ENCODE measurements at regions not wholly inside any gene's neighbourhood (a gene's known extent, or its start where the extent isn't known, plus 50 kb on each side); places are given as distances from the start of the nearest gene placed in this dataset.

DNA sequence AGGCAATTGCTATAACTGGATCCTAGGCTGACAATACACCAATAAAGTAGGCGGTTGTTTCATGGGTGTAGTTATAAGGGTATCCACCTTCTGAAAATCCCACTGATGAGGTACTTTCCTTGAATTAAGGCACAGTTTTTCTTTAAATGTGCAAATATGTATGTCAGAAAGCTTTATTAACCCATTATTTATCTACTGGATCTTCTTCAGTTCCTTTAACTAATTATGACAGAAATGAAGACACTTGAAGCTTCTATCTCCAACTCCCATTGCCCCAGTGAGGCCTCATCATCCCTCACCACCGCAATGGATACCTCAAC is 159.6 kb upstream of the KLF3 start:
- intact Hi-C loops (cut with DNase I) = no loop called here
- FAIRE-seq = no peak
- H3K27ac ChIP-seq (ENCODE audit: low read depth in 2 of 2, low read length in 2 of 2) = no peak overlapping the region
- no peak overlapping the region for H3K9ac ChIP-seq (ENCODE audit: low read length in 3 of 3)
- no peaks in the 10 kb centered on the region for H3K4me1 ChIP-seq (ENCODE audit: control insufficient read depth in 2 of 3, insufficient read depth in 2 of 3, low read depth in 1 of 3, low read length in 3 of 3)
- DNase-seq = no peak
- no peaks in the 10 kb centered on the region for H3K27me3 ChIP-seq (ENCODE audit: control insufficient read depth, insufficient read depth, low read length)
- H3K36me3 ChIP-seq (ENCODE audit: control insufficient read depth in 2 of 3, insufficient read depth in 3 of 3, low read length in 3 of 3) = no peaks in the 10 kb centered on the region
- no peaks in the 10 kb centered on the region for H3K9me3 ChIP-seq (ENCODE audit: control insufficient read depth in 2 of 3, insufficient read depth in 1 of 3, low read length in 3 of 3)
- H3K4me3 ChIP-seq (ENCODE audit: low read length in 3 of 3) = no peak overlapping the region
- TF ChIP-seq, protein P1, sequence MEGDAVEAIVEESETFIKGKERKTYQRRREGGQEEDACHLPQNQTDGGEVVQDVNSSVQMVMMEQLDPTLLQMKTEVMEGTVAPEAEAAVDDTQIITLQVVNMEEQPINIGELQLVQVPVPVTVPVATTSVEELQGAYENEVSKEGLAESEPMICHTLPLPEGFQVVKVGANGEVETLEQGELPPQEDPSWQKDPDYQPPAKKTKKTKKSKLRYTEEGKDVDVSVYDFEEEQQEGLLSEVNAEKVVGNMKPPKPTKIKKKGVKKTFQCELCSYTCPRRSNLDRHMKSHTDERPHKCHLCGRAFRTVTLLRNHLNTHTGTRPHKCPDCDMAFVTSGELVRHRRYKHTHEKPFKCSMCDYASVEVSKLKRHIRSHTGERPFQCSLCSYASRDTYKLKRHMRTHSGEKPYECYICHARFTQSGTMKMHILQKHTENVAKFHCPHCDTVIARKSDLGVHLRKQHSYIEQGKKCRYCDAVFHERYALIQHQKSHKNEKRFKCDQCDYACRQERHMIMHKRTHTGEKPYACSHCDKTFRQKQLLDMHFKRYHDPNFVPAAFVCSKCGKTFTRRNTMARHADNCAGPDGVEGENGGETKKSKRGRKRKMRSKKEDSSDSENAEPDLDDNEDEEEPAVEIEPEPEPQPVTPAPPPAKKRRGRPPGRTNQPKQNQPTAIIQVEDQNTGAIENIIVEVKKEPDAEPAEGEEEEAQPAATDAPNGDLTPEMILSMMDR (IDR thresholded peaks at IDR 0.05; ENCODE audit: borderline replicate concordance, extremely low read depth, insufficient read depth) = no peak

DNA sequence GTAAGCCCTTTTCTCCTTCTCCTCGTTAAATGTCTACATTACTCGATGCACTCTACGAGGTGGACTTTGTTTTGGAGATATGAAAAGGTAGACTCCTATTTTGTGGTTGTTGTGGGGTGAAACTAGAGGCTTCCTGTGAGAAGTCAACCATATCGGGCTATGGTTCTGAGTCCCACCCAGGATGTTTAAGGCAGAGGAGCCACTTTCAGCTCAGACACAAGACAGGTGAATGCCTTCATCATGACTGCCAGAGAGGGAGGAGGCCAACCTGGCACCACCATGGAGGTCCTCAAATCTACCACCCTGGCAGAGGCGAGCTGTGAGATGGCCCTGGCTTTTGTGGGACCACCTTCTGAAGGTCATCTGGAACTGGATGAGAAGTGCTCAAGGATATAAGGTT is 154.4 kb upstream of the KLF3 start:
- H3K27ac ChIP-seq (ENCODE audit: low read depth in 2 of 2, low read length in 2 of 2) = no peak overlapping the region
- no peaks in the 10 kb centered on the region for H3K27me3 ChIP-seq (ENCODE audit: control insufficient read depth, insufficient read depth, low read length)
- TF ChIP-seq, protein P1 (IDR thresholded peaks at IDR 0.05; ENCODE audit: borderline replicate concordance, extremely low read depth, insufficient read depth) = no peak
- H3K9ac ChIP-seq (ENCODE audit: low read length in 3 of 3) = no peak overlapping the region
- no peak for FAIRE-seq
- no peak overlapping the region for H3K4me3 ChIP-seq (ENCODE audit: low read length in 3 of 3)
- intact Hi-C loops (cut with DNase I) = no loop called here
- no peaks in the 10 kb centered on the region for H3K9me3 ChIP-seq (ENCODE audit: control insufficient read depth in 2 of 3, insufficient read depth in 1 of 3, low read length in 3 of 3)
- H3K4me1 ChIP-seq (ENCODE audit: control insufficient read depth in 2 of 3, insufficient read depth in 2 of 3, low read depth in 1 of 3, low read length in 3 of 3) = no peaks in the 10 kb centered on the region
- no peak for DNase-seq
- no peaks in the 10 kb centered on the region for H3K36me3 ChIP-seq (ENCODE audit: control insufficient read depth in 2 of 3, insufficient read depth in 3 of 3, low read length in 3 of 3)

DNA sequence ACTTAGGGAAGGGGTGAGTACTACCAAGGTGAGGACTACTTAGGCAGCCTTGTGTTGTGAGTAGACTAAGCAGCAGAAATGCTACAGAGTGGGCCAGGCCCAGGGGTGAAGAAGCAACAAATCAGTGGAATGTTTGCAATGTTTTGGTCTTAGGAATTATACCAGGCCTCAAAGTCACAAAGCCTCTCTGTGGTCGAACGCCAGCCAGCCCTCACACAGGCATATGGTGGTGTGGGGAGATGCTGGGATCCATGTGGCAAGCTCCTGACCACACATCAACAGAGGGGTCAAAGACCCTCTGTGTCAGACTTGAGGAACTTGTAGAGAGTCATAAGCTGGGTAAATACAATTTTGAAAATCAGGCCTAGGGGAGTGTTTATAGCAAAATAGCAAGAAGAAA is 153.8 kb upstream of the KLF3 start:
- intact Hi-C loops (cut with DNase I) = no loop called here
- no peak for FAIRE-seq
- no peaks in the 10 kb centered on the region for H3K9me3 ChIP-seq (ENCODE audit: control insufficient read depth in 2 of 3, insufficient read depth in 1 of 3, low read length in 3 of 3)

DNA sequence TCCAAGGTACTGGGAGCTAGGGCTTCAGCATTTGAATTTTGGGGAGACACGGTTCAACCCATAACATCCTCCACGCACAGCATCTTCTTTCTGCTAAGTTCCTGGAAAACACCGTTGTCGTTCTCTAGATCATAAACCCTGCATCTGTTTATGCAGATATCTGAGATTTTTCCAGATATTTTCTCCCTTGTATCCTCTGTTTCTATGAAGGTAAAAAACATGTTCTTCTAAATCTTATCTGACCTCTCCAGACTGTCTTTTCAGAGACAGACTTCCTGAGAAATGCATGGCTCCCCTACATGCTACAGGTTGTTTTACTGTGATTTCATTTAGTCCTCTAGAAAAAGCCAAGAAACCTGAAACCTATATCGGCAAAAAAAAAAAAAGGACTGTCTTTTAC is 152.3 kb upstream of the KLF3 start:
- no peaks in the 10 kb centered on the region for H3K36me3 ChIP-seq (ENCODE audit: control insufficient read depth in 2 of 3, insufficient read depth in 3 of 3, low read length in 3 of 3)
- no peak overlapping the region for H3K9ac ChIP-seq (ENCODE audit: low read length in 3 of 3)
- no peak for FAIRE-seq
- no peak overlapping the region for H3K27ac ChIP-seq (ENCODE audit: low read depth in 2 of 2, low read length in 2 of 2)
- DNase-seq = no peak
- no peaks in the 10 kb centered on the region for H3K4me1 ChIP-seq (ENCODE audit: control insufficient read depth in 2 of 3, insufficient read depth in 2 of 3, low read depth in 1 of 3, low read length in 3 of 3)
- intact Hi-C loops (cut with DNase I) = no loop called here
- TF ChIP-seq, protein P1 (IDR thresholded peaks at IDR 0.05; ENCODE audit: borderline replicate concordance, extremely low read depth, insufficient read depth) = no peak
- H3K4me3 ChIP-seq (ENCODE audit: low read length in 3 of 3) = no peak overlapping the region
- no peaks in the 10 kb centered on the region for H3K9me3 ChIP-seq (ENCODE audit: control insufficient read depth in 2 of 3, insufficient read depth in 1 of 3, low read length in 3 of 3)
- no peaks in the 10 kb centered on the region for H3K27me3 ChIP-seq (ENCODE audit: control insufficient read depth, insufficient read depth, low read length)

More for the DNA sequence above, 153.8 kb upstream of the KLF3 start:
- H3K27me3 ChIP-seq (ENCODE audit: control insufficient read depth, insufficient read depth, low read length) = no peaks in the 10 kb centered on the region
- no peak overlapping the region for H3K27ac ChIP-seq (ENCODE audit: low read depth in 2 of 2, low read length in 2 of 2)
- no peak for DNase-seq
- H3K4me1 ChIP-seq (ENCODE audit: control insufficient read depth in 2 of 3, insufficient read depth in 2 of 3, low read depth in 1 of 3, low read length in 3 of 3) = no peaks in the 10 kb centered on the region
- no peak overlapping the region for H3K4me3 ChIP-seq (ENCODE audit: low read length in 3 of 3)
- no peak overlapping the region for H3K9ac ChIP-seq (ENCODE audit: low read length in 3 of 3)
- TF ChIP-seq, protein P1 (IDR thresholded peaks at IDR 0.05; ENCODE audit: borderline replicate concordance, extremely low read depth, insufficient read depth) = no peak
- H3K36me3 ChIP-seq (ENCODE audit: control insufficient read depth in 2 of 3, insufficient read depth in 3 of 3, low read length in 3 of 3) = no peaks in the 10 kb centered on the region

Data from kidney (tissue), 13 donors.